ENCODE measurements at regions not wholly inside any gene's neighbourhood (a gene's known extent, or its start where the extent isn't known, plus 50 kb on each side); places are given as distances from the start of the nearest gene placed in this dataset.

GRCh38 chr12:3961591-3961990 is 88.4 kb upstream of the PARP11 start:
- DNase-seq (ENCODE audit: low spot score) = no peak

GRCh38 chr12:3959799-3960560 is 86.8 kb upstream of the PARP11 start:
- no peak for DNase-seq (ENCODE audit: low spot score)

- no peak for DNase-seq (ENCODE audit: low spot score)
Measured at GRCh38 chr12:3958534-3958933, 85.3 kb upstream of the PARP11 start.

DNA sequence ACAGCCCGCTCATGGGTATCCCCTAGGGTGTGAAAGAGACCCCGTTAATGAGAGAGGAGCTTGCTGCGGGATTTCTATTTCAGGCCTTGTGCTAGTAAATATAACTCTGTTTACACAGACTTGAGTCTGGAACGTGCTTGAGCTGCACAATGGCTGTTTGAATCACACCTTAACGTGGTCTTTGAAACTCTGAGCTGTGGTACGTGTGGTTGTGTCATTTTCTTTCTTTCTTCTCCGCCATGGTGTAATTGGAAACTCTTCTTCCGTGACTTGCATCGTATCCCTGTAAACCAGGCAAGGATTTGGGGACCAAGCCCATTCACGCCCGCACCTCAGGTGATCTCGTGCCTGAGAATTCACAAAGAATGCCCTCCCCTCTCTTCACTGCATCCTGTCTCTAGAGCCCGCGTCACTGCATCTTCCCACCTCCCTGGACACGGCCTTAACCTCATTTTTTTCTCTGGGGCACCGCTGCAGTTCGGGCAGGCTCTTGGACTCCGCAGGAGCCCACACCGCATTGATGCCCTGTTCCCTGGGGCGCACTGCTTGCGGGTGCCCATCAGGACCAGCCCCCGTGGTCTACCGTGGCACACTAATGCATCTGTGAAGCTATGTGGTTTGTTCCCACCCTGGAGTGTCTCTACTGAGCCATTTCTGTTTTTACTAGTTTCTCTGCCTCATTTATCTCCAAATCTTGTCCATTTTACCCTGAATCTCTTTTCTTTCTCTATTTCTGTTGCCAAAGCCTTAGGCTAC is 78.4 kb upstream of the PARP11 start:
- DNase-seq (ENCODE audit: low spot score) = no peak

GRCh38 chr12:3950714-3951320 is 77.6 kb upstream of the PARP11 start:
- DNase-seq (ENCODE audit: low spot score) = no peak

DNA sequence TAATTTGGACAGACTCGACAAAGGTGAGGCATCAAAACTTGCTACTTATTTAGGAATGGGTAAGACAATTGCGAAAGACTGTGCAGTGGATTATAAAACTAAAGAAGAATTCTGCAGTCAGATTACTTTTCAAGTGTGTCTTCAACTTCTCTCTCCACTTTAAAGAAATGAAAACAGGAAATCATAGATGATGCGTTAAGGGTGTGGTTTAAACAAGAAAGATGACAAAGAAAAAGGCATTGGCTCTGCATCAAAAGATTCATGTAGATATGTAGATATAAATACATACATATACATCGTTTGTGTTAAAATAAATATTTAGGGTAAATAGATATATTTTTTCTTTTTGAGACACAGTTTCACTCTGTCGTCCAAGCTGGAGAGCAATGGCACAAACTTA is 74.6 kb upstream of the PARP11 start:
- DNase-seq (ENCODE audit: low spot score) = no peak

GRCh38 chr12:3945671-3946070 is 72.5 kb upstream of the PARP11 start:
- no peak for DNase-seq (ENCODE audit: low spot score)

- DNase-seq (ENCODE audit: low spot score) = no peak
Measured at GRCh38 chr12:3944620-3945019, 71.4 kb upstream of the PARP11 start.

- no peak for DNase-seq (ENCODE audit: low spot score)
Measured at GRCh38 chr12:3938042-3938544, 64.9 kb upstream of the PARP11 start.

GRCh38 chr12:3935078-3935477 is 61.9 kb upstream of the PARP11 start:
- DNase-seq (ENCODE audit: low spot score) = no peak

DNA sequence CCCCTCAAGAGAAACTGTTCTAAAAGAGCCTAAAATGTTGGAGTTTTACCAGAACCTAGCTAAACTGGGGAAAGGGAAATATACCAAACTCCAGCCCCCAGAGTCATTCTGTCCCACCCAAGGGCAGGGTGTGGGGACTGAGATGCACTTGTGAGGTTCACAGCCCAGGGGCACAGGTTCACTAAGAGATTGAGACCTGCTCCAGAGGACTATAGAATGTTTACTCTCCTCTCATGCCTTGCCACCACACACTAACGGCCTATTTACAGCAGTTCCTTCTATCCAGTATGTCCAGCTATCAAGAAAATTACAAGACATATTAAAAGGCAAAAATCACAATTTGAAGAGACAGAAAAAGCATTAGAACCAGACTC is 60.6 kb upstream of the PARP11 start:
- no peak for DNase-seq (ENCODE audit: low spot score)

DNA sequence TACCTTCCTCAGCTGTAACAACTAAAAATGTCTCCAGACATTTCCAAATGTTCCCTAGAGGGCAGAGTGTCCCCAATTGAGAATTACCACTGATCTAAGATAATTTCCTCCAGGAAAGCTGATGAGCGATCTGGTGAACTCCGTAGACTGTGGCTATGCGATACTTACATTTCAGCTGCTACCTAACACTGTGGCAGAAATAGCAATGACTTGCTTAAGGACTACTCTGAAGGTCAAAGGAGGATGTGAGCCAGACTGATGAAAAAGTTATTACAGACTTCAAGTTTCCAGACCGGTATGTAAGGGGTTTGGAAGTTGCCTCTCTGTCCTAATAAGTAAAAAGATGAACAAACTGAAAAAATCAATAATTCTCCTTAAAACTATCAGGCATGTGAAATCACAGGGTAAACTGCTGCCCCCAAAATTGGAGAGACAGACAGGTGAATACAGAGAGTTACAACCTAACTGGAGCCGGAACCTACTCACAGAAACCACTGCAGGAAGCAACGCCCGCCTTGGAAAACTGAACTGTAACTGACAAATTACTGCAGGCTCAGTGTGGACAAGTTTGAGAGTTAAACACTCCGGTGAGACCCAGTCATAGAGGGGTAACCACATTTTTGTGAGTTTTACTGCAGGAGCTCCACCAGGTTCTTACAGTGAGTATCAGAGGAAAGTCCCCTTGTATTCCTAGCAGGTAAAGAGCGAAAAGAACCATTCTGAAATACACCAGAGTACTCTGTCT is 60.0 kb upstream of the PARP11 start:
- no peak for DNase-seq (ENCODE audit: low spot score)

DNA sequence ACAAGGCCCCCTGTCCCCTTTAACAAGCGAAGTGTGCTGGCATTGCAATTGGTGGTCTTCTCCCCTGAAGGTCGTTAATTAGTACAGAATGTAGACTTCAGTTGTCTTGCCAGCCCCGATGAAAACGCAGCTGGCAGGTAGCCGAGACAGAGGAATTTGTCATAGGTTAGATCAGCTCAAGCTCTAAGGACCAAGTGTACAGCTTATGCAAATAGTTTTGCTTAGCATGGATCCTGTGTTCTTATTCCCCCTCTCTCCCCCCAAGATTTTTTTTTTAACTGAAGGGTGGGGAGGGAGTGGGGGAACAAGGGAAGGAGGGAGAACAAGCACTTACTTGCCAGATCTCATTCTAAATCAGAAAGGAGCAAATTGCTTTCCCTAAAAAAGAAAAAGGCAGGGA is 58.6 kb upstream of the PARP11 start:
- no peak for DNase-seq (ENCODE audit: low spot score)

DNA sequence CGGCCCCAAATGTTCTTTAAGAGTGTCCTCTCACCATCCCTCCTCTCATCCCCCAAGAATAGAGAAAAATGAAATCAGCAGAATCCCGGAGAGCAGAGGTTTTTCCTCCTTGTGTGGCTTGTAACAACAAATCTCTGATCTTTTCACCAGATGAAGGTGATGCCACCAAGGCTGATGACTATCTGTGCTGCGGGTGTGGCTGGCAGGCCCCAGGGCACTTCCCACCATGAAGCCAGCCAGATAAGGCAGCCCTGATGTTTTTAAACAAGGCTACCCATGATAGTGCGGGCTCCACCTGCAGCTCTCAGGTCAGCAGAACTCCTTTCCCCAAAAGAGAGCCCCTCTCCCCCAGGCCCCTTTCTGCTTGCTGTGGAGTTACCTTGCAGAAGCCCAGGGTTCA is 58.0 kb upstream of the PARP11 start:
- DNase-seq (ENCODE audit: low spot score) = no peak

DNA sequence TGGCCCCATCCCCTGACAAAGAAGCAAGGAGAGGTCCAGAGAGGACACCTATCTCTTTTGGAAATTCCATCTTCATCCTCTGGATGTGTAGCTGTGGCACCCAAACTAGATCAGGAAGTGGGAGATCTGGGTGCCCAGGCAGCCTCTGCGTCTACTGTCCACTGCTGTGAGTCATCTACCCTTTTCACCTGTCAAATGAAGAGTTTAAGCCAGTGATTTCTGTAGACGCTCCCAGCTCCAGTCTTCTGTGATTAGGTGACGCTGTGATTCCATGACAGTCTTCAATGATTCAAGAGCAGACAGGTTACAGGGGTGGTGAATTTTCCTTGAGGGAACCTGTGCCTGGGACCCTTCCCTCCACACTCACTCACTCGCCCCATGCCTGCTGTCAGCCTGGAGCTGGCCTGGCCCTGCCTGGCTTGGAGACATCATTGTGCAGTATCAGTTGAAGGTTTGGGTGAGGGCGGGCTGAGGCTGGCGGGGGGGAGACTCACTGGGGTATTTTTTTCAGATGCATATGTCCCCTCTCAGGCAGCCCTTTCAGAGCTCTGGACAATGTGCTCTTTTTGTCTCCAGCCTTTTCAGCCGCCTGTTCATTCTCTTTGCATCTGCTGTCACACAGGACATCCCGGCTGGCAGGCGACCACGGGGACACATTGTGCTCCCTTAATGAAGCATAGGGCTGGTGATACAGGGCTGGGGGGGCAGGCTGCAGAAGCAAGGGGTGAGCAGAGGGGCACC is 56.8 kb upstream of the PARP11 start:
- DNase-seq (ENCODE audit: low spot score) = no peak

- no peak for DNase-seq (ENCODE audit: low spot score)
Measured at GRCh38 chr12:3928538-3929184, 55.5 kb upstream of the PARP11 start.

DNA sequence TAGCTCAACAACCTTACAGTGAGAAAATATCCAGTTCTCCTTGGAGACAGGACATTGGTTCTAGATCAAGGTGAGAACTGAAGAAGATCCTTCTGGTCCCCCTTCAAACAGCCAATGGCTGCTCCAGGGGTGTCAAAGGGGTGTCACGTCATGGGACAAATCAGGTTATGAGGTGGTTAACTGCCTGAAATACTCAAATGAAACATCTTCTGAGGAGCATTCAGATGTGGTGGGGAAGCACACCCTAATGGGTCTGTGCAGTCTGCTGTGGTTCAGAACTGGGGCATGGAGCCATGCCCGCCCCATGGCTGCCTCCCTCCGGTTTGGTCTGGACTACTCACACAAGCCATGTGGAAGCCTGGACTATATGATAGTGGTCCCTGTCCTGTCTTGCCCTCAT is 52.4 kb upstream of the PARP11 start:
- no peak for DNase-seq (ENCODE audit: low spot score)

GRCh38 chr12:3924761-3925160 is 51.6 kb upstream of the PARP11 start:
- no peak for DNase-seq (ENCODE audit: low spot score)

GRCh38 chr12:3923021-3923420 is 49.8 kb upstream of the PARP11 start:
- DNase-seq (ENCODE audit: low spot score) = no peak

All from GM03348 (cell line).